H7 (cell line): ENCODE measurements at regions not wholly inside any gene's neighbourhood (a gene's known extent, or its start where the extent isn't known, plus 50 kb on each side); places are given as distances from the start of the nearest gene placed in this dataset.

Source experiments
- DNase-seq: peaks from one replicate; pipeline ENCODE4 v3.0.0; 2012
- H3K27me3 ChIP-seq: 2 replicates; pipeline ENCODE4 v1.6.0; 2011; ENCODE audit warnings: mild to moderate bottlenecking, low read length; ENCODE audit not compliant: control insufficient read depth, insufficient read depth
- H3K36me3 ChIP-seq: replicated peaks from 2 replicates; pipeline ENCODE4 v1.5.1; 2011; ENCODE audit warnings: low read length; ENCODE audit not compliant: control insufficient read depth, insufficient read depth
- H3K4me3 ChIP-seq: 2 replicates; pipeline ENCODE4 v1.5.1; 2011; ENCODE audit warnings: low read depth, mild to moderate bottlenecking, control low read depth, low read length, moderate library complexity; ENCODE audit not compliant: insufficient read depth

- Histone ChIP-seq H3K36me3 (no peaks in the 10 kb centered on the region), H3K27me3 (no peaks in the 10 kb centered on the region), H3K4me3 (no peak overlapping the region)
- DNase-seq: no peak
Measured at GRCh38 chr17:52789829-52790228, 631.3 kb upstream of the CA10 start.

DNA sequence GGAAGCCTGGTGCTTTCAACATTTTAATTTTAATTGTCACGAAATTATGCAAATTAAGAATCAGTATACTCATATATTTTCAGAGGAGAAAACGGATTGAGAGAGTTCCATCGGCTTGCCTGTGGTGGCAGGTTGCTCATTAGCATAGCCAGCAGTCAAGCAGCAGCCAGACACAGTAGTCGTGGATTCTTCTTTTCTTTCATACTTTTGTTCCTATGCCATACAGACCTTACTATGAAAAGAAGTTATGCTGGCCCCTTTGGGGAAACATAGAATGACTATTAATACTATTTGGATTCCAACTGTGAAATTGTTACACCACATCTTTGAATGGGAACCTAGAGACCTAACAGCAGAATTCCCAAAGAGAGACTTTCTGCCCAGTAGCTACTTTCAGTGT, 617.7 kb upstream of the CA10 start:
- DNase-seq: no peak
- Histone ChIP-seq H3K27me3 (no peaks in the 10 kb centered on the region; the same call in none of the 2 replicates), H3K36me3 (no peaks in the 10 kb centered on the region), H3K4me3 (no peak overlapping the region)

DNA sequence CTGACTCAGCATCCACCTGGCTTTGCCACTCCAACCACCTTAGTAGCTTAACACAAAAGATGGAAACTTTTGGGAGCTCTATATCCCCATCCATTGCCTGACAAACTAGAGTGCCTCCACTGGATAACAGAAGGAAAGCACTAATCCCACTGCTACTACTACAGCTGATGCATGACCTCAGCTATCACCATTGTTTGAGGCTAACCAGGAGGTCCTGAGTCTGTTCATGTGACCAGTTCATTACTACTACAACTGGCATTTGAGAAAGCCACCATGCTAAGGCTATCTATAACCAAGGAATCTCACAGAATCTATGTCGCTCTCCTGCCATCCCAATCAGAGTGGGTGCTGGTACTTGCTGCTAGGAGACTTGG, 604.3 kb upstream of the CA10 start:
- Histone ChIP-seq H3K4me3 (no peak overlapping the region), H3K36me3 (no peaks in the 10 kb centered on the region), H3K27me3 (no peaks in the 10 kb centered on the region)
- no peak for DNase-seq

DNA sequence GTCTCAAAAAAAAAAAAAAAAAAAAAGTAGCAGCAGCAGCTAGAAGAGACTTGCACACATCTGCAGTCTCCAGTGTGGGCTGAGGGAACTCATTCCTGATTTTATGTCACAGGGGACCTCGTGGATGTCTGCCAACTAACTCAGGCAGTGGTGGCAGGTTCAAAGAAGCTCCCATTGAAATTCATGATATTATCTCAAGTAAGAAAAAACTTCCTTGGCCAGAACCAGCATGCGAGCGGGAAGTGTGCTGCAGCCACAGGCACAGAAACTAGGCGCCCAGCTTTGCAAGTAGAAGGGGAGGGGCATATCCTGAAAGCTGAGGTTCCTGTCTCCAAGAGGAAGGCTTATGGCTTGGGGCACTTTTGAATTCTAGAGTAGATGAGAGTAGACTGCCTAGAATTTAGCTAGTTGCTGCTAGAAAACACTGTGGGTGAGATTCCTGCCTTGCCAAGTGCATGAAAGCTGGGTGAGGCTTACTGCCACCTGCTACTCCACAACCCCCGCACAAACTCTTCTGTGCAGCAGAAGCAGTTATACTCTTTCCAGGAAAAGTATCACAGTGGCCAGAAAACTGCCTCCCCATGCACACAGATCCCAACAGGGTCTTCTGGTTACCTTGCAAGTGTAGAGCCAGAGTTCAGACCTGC, 603.8 kb upstream of the CA10 start:
- Histone ChIP-seq H3K4me3 (no peak overlapping the region), H3K36me3 (no peaks in the 10 kb centered on the region), H3K27me3 (no peaks in the 10 kb centered on the region)
- DNase-seq: no peak

- Histone ChIP-seq H3K27me3 (no peaks in the 10 kb centered on the region), H3K36me3 (no peaks in the 10 kb centered on the region), H3K4me3 (no peak overlapping the region)
- no peak for DNase-seq
Measured at GRCh38 chr17:52759864-52760263, 601.4 kb upstream of the CA10 start.

DNA sequence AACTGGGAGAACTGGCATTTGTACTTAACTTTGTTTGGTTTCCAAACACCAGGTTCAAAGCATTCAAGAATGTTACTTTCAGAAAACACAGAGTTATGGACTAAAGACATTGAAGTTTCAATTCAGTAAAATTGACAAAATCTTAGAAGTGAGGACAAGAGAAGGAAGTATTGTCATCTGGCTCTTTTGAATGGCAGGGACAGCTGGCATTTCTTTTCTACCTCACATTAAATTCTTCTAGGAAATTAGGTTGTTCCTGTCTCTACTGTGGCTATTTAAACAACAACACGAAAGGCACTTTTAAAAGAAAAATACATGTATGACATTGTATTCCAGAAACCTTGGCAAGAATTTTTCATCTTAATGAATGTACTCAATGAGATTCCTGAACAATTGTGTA, 600.0 kb upstream of the CA10 start:
- Histone ChIP-seq H3K36me3 (no peaks in the 10 kb centered on the region), H3K4me3 (no peak overlapping the region), H3K27me3 (no peaks in the 10 kb centered on the region)
- no peak for DNase-seq

GRCh38 chr17:52756746-52757145, 598.2 kb upstream of the CA10 start:
- Histone ChIP-seq H3K27me3 (no peaks in the 10 kb centered on the region), H3K36me3 (no peaks in the 10 kb centered on the region), H3K4me3 (no peak overlapping the region)
- no peak for DNase-seq

DNA sequence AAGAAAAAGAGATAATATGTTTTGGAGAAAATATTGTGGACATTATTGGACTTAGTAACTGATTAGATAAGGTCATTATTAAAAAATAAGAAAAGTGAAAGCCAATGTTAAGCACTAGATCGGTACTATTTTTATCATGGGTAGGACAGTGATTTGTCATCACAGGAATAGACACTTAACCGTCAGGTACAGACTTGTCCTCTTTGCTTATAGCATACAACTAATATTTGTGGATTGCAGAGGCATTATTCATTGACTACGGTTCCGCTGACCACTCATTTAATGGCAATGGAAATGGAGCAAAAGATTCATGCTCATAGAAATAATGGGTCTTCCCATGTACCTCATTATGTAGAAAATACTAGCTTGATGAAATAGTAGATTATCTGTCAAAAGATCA, 596.3 kb upstream of the CA10 start:
- DNase-seq: no peak
- H3K4me3 ChIP-seq: no peak overlapping the region
- H3K27me3 ChIP-seq: no peaks in the 10 kb centered on the region
- H3K36me3 ChIP-seq: no peaks in the 10 kb centered on the region

- peak; percentile 9 for DNase-seq
- Histone ChIP-seq H3K36me3 (no peaks in the 10 kb centered on the region), H3K27me3 (no peaks in the 10 kb centered on the region)
Measured at GRCh38 chr17:52751051-52751450, 592.5 kb upstream of the CA10 start.

DNA sequence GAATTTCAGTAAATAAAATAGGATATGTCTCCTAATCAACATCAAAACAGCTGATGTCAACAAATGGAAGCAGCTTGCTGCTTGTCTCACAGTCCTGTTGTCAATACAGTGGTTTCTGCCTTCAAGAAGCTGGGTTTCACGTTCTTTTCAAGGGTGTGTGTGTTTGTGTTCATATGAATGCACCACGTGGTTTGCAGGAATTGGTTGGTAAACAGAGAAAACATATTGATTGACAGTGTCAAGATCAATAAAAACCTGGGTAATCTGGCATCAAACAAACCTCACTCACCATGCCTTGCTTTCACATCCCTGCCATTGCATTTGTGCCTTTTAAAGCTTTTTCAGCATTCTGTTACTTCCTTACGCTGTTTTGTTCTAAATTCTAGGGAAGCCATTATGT, 585.7 kb upstream of the CA10 start:
- Histone ChIP-seq H3K36me3 (no peaks in the 10 kb centered on the region), H3K4me3 (no peak overlapping the region), H3K27me3 (no peaks in the 10 kb centered on the region)
- DNase-seq: no peak

More at GRCh38 chr17:52751051-52751450, 592.5 kb upstream of the CA10 start:
- no peak overlapping the region for H3K4me3 ChIP-seq

GRCh38 chr17:52740006-52740405, 581.5 kb upstream of the CA10 start:
- Histone ChIP-seq H3K4me3 (no peak overlapping the region), H3K27me3 (no peaks in the 10 kb centered on the region), H3K36me3 (no peaks in the 10 kb centered on the region)
- no peak for DNase-seq

GRCh38 chr17:52738791-52739190, 580.3 kb upstream of the CA10 start:
- no peak for DNase-seq
- Histone ChIP-seq H3K27me3 (no peaks in the 10 kb centered on the region), H3K36me3 (no peaks in the 10 kb centered on the region), H3K4me3 (no peak overlapping the region)

DNA sequence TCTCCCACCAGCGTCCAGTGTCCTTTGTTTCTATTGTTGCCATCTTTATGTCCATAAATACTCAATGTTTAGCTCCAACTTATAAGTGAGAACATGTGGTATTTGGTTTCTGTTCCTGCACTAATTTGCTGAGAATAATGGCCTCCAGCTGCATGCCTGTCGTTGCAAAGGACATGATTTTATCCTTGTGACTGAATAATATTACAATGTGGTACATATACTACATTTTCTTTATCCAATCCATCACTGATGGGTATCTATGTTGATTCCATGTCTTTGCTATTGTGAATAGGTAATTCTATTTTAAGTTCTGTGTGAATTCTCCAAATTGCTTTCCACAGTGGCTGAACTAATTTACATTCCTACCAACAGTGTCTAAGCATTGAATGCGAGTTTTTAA, 578.6 kb upstream of the CA10 start:
- Histone ChIP-seq H3K4me3 (no peak overlapping the region), H3K27me3 (no peaks in the 10 kb centered on the region), H3K36me3 (no peaks in the 10 kb centered on the region)
- no peak for DNase-seq

- Histone ChIP-seq H3K36me3 (no peaks in the 10 kb centered on the region), H3K27me3 (no peaks in the 10 kb centered on the region), H3K4me3 (no peak overlapping the region)
- DNase-seq: no peak
Measured at GRCh38 chr17:52732841-52733240, 574.3 kb upstream of the CA10 start.

GRCh38 chr17:52724578-52724977, 566.1 kb upstream of the CA10 start:
- no peak for DNase-seq
- H3K36me3 ChIP-seq: no peaks in the 10 kb centered on the region
- no peaks in the 10 kb centered on the region for H3K27me3 ChIP-seq
- no peak overlapping the region for H3K4me3 ChIP-seq

DNA sequence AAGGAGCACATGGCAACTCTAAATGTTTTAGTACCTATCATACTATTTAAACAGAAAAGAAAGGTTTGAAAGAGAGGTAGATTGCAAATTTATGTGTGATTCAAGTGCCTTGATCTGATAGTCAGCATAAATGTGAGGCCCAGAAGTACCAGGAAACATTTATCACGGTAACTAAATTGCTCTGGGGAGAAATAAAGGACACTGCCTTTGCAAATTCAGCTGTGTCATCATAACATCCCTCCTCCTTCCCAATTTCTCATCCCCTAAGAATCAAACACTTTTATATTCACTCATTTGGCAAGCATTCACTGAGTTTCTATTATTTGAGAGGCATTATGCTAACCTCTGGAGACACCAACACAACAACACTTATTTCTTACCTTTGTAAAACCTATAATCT, 563.4 kb upstream of the CA10 start:
- Histone ChIP-seq H3K4me3 (no peak overlapping the region), H3K36me3 (no peaks in the 10 kb centered on the region), H3K27me3 (no peaks in the 10 kb centered on the region)
- no peak for DNase-seq
